ENCODE measurements at regions not wholly inside any gene's neighbourhood (a gene's known extent, or its start where the extent isn't known, plus 50 kb on each side); places are given as distances from the start of the nearest gene placed in this dataset.
"Not testable (repeated sequence)": the region's sequence is repeated elsewhere in the genome, so short reads cannot be mapped to it uniquely, and the experiment has no call there.

GRCh38 chrX:5681159-5681558 is 547.5 kb downstream of the NLGN4X start:
- no peak for TF ChIP-seq CTCF (IDR thresholded peaks at IDR 0.05; ENCODE audit: control extremely low read depth, extremely low read depth)
- DNase-seq: peak in 2 of 3 donors; percentile 2 to 6
- 49 to 58% methylated on average over 3 of the region's 3 CpGs for WGBS, 2 donors
- Histone ChIP-seq H3K4me1 (ENCODE audit: control insufficient read depth in 5 of 5, insufficient read depth in 5 of 5, low read length in 5 of 5) (no peaks in the 10 kb centered on the region), H3K36me3 (ENCODE audit: control insufficient read depth in 4 of 4, insufficient read depth in 4 of 4, low read length in 4 of 4) (no peaks in the 10 kb centered on the region), H3K27me3 (ENCODE audit: control insufficient read depth in 3 of 3, insufficient read depth in 3 of 3, low read length in 2 of 3) (peaks cover 0 to 13% (median 0%) of the 10 kb centered on the region in 3 donors), H3K9ac (ENCODE audit: insufficient read depth in 1 of 2, low read length in 2 of 2) (no peak overlapping the region), H3K9me3 (ENCODE audit: control insufficient read depth in 4 of 4, insufficient read depth in 3 of 4, low read length in 3 of 4) (no peaks in the 10 kb centered on the region), H3K4me3 (no peak overlapping the region), H3K27ac (ENCODE audit: low read depth in 1 of 2, low read length in 1 of 2) (no peak overlapping the region)
- no peak for ATAC-seq (ENCODE audit: insufficient read depth, low FRiP score)

GRCh38 chrX:5674036-5674435 is 554.6 kb downstream of the NLGN4X start:
- H3K9ac ChIP-seq (ENCODE audit: insufficient read depth in 1 of 2, low read length in 2 of 2): no peak overlapping the region
- TF ChIP-seq CTCF (IDR thresholded peaks at IDR 0.05; ENCODE audit: control extremely low read depth, extremely low read depth): no peak
- H3K4me3 ChIP-seq: no peak overlapping the region
- ATAC-seq (ENCODE audit: insufficient read depth, low FRiP score) (no peak), DNase-seq (no peak)
- H3K27me3 ChIP-seq (ENCODE audit: control insufficient read depth in 3 of 3, insufficient read depth in 3 of 3, low read length in 2 of 3): peaks cover 0 to 14% (median 0%) of the 10 kb centered on the region in 3 donors
- no peaks in the 10 kb centered on the region for H3K4me1 ChIP-seq (ENCODE audit: control insufficient read depth in 5 of 5, insufficient read depth in 5 of 5, low read length in 5 of 5)
- 84 to 95% methylated on average over 3 of the region's 3 CpGs for WGBS, 2 donors
- no peak overlapping the region for H3K27ac ChIP-seq (ENCODE audit: low read depth in 1 of 2, low read length in 1 of 2)
- peaks cover 0 to 2% (median 0%) of the 10 kb centered on the region in 4 donors for H3K9me3 ChIP-seq (ENCODE audit: control insufficient read depth in 4 of 4, insufficient read depth in 3 of 4, low read length in 3 of 4)
- H3K36me3 ChIP-seq (ENCODE audit: control insufficient read depth in 4 of 4, insufficient read depth in 4 of 4, low read length in 4 of 4): no peaks in the 10 kb centered on the region

- DNase-seq: no peak
- Histone ChIP-seq H3K27ac (ENCODE audit: low read depth in 1 of 2, low read length in 1 of 2) (no peak overlapping the region), H3K4me1 (ENCODE audit: control insufficient read depth in 5 of 5, insufficient read depth in 5 of 5, low read length in 5 of 5) (no peaks in the 10 kb centered on the region), H3K36me3 (ENCODE audit: control insufficient read depth in 4 of 4, insufficient read depth in 4 of 4, low read length in 4 of 4) (no peaks in the 10 kb centered on the region), H3K9me3 (ENCODE audit: control insufficient read depth in 4 of 4, insufficient read depth in 3 of 4, low read length in 3 of 4) (peaks cover 0 to 2% (median 0%) of the 10 kb centered on the region in 4 donors), H3K9ac (ENCODE audit: insufficient read depth in 1 of 2, low read length in 2 of 2) (no peak overlapping the region), H3K27me3 (ENCODE audit: control insufficient read depth in 3 of 3, insufficient read depth in 3 of 3, low read length in 2 of 3) (peaks cover 0 to 11% (median 0%) of the 10 kb centered on the region in 3 donors), H3K4me3 (no peak overlapping the region)
- WGBS, 2 donors: 65 to 75% methylated on average over 2 of the region's 2 CpGs
- no peak for TF ChIP-seq CTCF (IDR thresholded peaks at IDR 0.05; ENCODE audit: control extremely low read depth, extremely low read depth)
- ATAC-seq (ENCODE audit: insufficient read depth, low FRiP score): no peak
Observed at GRCh38 chrX:5672099-5672498, 556.6 kb downstream of the NLGN4X start.

- not testable (repeated sequence) for H3K36me3 ChIP-seq (ENCODE audit: control insufficient read depth in 4 of 4, insufficient read depth in 4 of 4, low read length in 4 of 4); DNase-seq; ATAC-seq (ENCODE audit: insufficient read depth, low FRiP score); H3K9me3 ChIP-seq (ENCODE audit: control insufficient read depth in 4 of 4, insufficient read depth in 3 of 4, low read length in 3 of 4); H3K27ac ChIP-seq (ENCODE audit: low read depth in 1 of 2, low read length in 1 of 2); H3K4me3 ChIP-seq; H3K4me1 ChIP-seq (ENCODE audit: control insufficient read depth in 5 of 5, insufficient read depth in 5 of 5, low read length in 5 of 5); H3K9ac ChIP-seq (ENCODE audit: insufficient read depth in 1 of 2, low read length in 2 of 2)
- WGBS, 2 donors: 83 to 97% methylated on average over 4 of the region's 4 CpGs
- H3K27me3 ChIP-seq (ENCODE audit: control insufficient read depth in 3 of 3, insufficient read depth in 3 of 3, low read length in 2 of 3): peaks cover 0 to 15% (median 0%) of the 10 kb centered on the region in 3 donors
Observed at GRCh38 chrX:5666689-5667088, 562.0 kb downstream of the NLGN4X start.

All from lung (tissue), 11 donors.